H1 (cell line): ENCODE measurements at regions not wholly inside any gene's neighbourhood (a gene's known extent, or its start where the extent isn't known, plus 50 kb on each side); places are given as distances from the start of the nearest gene placed in this dataset.

Experiments used
- CTBP2 ChIP-seq: IDR thresholded peaks from 2 replicates; pipeline ENCODE4 v1.7.0; 2011; ENCODE audit warnings: borderline replicate concordance, mild to moderate bottlenecking, moderate library complexity, mixed read lengths, low read length; ENCODE audit not compliant: insufficient read depth, insufficient read length
- EZH2 ChIP-seq: fragments of 200-600 bp; sonication (generic); IDR thresholded peaks from 2 replicates; pipeline ENCODE4 v1.7.1; 2012; ENCODE audit warnings: low read depth, mild to moderate bottlenecking, moderate library complexity, low read length, inconsistent platforms; ENCODE audit not compliant: severe bottlenecking
- JUN ChIP-seq: IDR thresholded peaks from 2 replicates; pipeline ENCODE4 v1.6.1; 2011; ENCODE audit warnings: low read depth, mild to moderate bottlenecking, improper control_type of control experiment, low read length
- SP4 ChIP-seq: IDR thresholded peaks from 2 replicates; pipeline ENCODE4 v1.6.1; 2012; ENCODE audit warnings: low read length, inconsistent platforms
- ZNF274 ChIP-seq: IDR thresholded peaks from 2 replicates; pipeline ENCODE4 v1.7.0; 2012; ENCODE audit warnings: low read length, borderline replicate concordance; ENCODE audit errors: extremely low read depth
- TF ChIP-seq, protein P1 (sequence below), 3 experiments: IDR thresholded peaks; 1 replicate in 2 of 3; 2 replicates in 1 of 3; pipeline versions ENCODE4 v1.5.1 to v1.6.1; 2011; ENCODE audit warnings: low read length in 3 of 3, mild to moderate bottlenecking in 3 of 3, inconsistent platforms in 2 of 3, low read depth in 1 of 3, moderate library complexity in 1 of 3; ENCODE audit not compliant: insufficient read depth in 1 of 3; ENCODE audit errors: control extremely low read depth in 1 of 3
- TF ChIP-seq, protein P2 (sequence below): IDR thresholded peaks from 2 replicates; pipeline ENCODE4 v1.6.1; 2012; ENCODE audit warnings: inconsistent platforms

DNA sequence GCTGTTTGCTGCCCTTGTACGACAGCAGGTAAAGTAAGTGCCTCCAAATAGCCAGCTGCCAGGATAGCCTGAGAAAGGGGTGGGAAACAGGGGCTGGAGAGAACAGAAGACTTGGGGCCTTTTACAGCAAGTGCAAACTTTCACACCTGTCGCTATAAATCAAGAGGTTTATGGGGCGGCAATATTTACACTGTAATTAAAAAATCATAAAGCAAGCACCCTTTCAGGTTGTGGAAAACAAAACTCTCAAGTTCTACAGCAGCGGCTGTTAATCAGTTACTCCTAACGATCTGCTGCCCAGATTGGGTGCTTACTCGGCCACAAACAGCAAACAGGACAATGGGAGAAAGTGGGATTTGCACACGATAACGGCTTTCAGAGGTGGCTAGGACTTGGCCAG, 359.5 kb upstream of the ETAA1 start (continued):
- TF ChIP-seq, protein P1, sequence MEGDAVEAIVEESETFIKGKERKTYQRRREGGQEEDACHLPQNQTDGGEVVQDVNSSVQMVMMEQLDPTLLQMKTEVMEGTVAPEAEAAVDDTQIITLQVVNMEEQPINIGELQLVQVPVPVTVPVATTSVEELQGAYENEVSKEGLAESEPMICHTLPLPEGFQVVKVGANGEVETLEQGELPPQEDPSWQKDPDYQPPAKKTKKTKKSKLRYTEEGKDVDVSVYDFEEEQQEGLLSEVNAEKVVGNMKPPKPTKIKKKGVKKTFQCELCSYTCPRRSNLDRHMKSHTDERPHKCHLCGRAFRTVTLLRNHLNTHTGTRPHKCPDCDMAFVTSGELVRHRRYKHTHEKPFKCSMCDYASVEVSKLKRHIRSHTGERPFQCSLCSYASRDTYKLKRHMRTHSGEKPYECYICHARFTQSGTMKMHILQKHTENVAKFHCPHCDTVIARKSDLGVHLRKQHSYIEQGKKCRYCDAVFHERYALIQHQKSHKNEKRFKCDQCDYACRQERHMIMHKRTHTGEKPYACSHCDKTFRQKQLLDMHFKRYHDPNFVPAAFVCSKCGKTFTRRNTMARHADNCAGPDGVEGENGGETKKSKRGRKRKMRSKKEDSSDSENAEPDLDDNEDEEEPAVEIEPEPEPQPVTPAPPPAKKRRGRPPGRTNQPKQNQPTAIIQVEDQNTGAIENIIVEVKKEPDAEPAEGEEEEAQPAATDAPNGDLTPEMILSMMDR (IDR thresholded peaks at IDR 0.05; ENCODE audit: control extremely low read depth in 1 of 3, insufficient read depth in 1 of 3, low read depth in 1 of 3, low read length in 3 of 3), result no peak
- TF ChIP-seq SP4, result no peak
- no peak for TF ChIP-seq JUN
- TF ChIP-seq EZH2, result no peak
- TF ChIP-seq CTBP2, result no peak
- TF ChIP-seq, protein P2, sequence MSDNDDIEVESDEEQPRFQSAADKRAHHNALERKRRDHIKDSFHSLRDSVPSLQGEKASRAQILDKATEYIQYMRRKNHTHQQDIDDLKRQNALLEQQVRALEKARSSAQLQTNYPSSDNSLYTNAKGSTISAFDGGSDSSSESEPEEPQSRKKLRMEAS, result no peak
- TF ChIP-seq ZNF274, result no peak
